ENCODE measurements at regions not wholly inside any gene's neighbourhood (a gene's known extent, or its start where the extent isn't known, plus 50 kb on each side); places are given as distances from the start of the nearest gene placed in this dataset.
"Not testable (repeated sequence)": the region's sequence is repeated elsewhere in the genome, so short reads cannot be mapped to it uniquely, and the experiment has no call there.

- DNase-seq (ENCODE audit: low read depth) = no peak
Observed at GRCh38 chr9:102506406-102506805, 488.7 kb upstream of the CYLC2 start.

GRCh38 chr9:102499468-102499867, 495.7 kb upstream of the CYLC2 start:
- no peak for DNase-seq (ENCODE audit: low read depth)

- DNase-seq (ENCODE audit: low read depth) = no peak
Observed at GRCh38 chr9:102497709-102498108, 497.4 kb upstream of the CYLC2 start.

GRCh38 chr9:102486976-102487375, 508.2 kb upstream of the CYLC2 start:
- not testable (repeated sequence) for DNase-seq (ENCODE audit: low read depth)

GRCh38 chr9:102483651-102484050, 511.5 kb upstream of the CYLC2 start:
- DNase-seq (ENCODE audit: low read depth) = no peak

- DNase-seq (ENCODE audit: low read depth) = no peak
Observed at GRCh38 chr9:102482776-102483175, 512.4 kb upstream of the CYLC2 start.

GRCh38 chr9:102479191-102479590, 515.9 kb upstream of the CYLC2 start:
- DNase-seq (ENCODE audit: low read depth) = peak; percentile 65

- no peak for DNase-seq (ENCODE audit: low read depth)
Observed at GRCh38 chr9:102474357-102474756, 520.8 kb upstream of the CYLC2 start.

GRCh38 chr9:102469430-102469829, 525.7 kb upstream of the CYLC2 start:
- not testable (repeated sequence) for DNase-seq (ENCODE audit: low read depth)

- DNase-seq (ENCODE audit: low read depth) = no peak
Observed at GRCh38 chr9:102461156-102461819, 533.8 kb upstream of the CYLC2 start.

- DNase-seq (ENCODE audit: low read depth) = no peak
Observed at GRCh38 chr9:102459828-102460227, 535.3 kb upstream of the CYLC2 start.

- DNase-seq (ENCODE audit: low read depth) = no peak
Observed at GRCh38 chr9:102456562-102456961, 538.6 kb upstream of the CYLC2 start.

- no peak for DNase-seq (ENCODE audit: low read depth)
Observed at GRCh38 chr9:102445906-102446305, 549.2 kb upstream of the CYLC2 start.

GRCh38 chr9:102445181-102445747, 549.9 kb upstream of the CYLC2 start:
- no peak for DNase-seq (ENCODE audit: low read depth)

- DNase-seq (ENCODE audit: low read depth) = no peak
Observed at GRCh38 chr9:102439583-102439982, 555.5 kb upstream of the CYLC2 start.

GRCh38 chr9:102436599-102436998, 558.5 kb upstream of the CYLC2 start:
- not testable (repeated sequence) for DNase-seq (ENCODE audit: low read depth)

GRCh38 chr9:102435427-102435826, 559.7 kb upstream of the CYLC2 start:
- no peak for DNase-seq (ENCODE audit: low read depth)

- DNase-seq (ENCODE audit: low read depth) = no peak
Observed at GRCh38 chr9:102434545-102434944, 560.6 kb upstream of the CYLC2 start.

- no peak for DNase-seq (ENCODE audit: low read depth)
Observed at GRCh38 chr9:102428305-102428704, 566.8 kb upstream of the CYLC2 start.

- DNase-seq (ENCODE audit: low read depth) = not testable (repeated sequence)
Observed at GRCh38 chr9:102416251-102416650, 578.9 kb upstream of the CYLC2 start.

GRCh38 chr9:102405218-102405867, 589.8 kb upstream of the CYLC2 start:
- DNase-seq (ENCODE audit: low read depth) = no peak

- no peak for DNase-seq (ENCODE audit: low read depth)
Observed at GRCh38 chr9:102403514-102403913, 591.6 kb upstream of the CYLC2 start.

- DNase-seq (ENCODE audit: low read depth) = no peak
Observed at GRCh38 chr9:102398205-102398604, 596.9 kb upstream of the CYLC2 start.

- DNase-seq (ENCODE audit: low read depth) = not testable (repeated sequence)
Observed at GRCh38 chr9:102385620-102386019, 609.5 kb upstream of the CYLC2 start.
